ENCODE measurements at regions not wholly inside any gene's neighbourhood (a gene's known extent, or its start where the extent isn't known, plus 50 kb on each side); places are given as distances from the start of the nearest gene placed in this dataset.
"Not testable (repeated sequence)": the region's sequence is repeated elsewhere in the genome, so short reads cannot be mapped to it uniquely, and the experiment has no call there.

- H3K27me3 ChIP-seq; H3K36me3 ChIP-seq; H3K4me3 ChIP-seq (replicated peaks in 1 of 3); intact Hi-C loops (cut with DNase I); H3K4me1 ChIP-seq; H3K27ac ChIP-seq; DNase-seq; H3K9me3 ChIP-seq: not testable (repeated sequence)
- 57 to 70% methylated on average over 3 to 5 of the region's 8 CpGs for WGBS, 2 donors
These were observed 353.5 kb downstream of the BCL2L11 start for GRCh38 chr2:111474198-111474705.

- H3K36me3 ChIP-seq; H3K27ac ChIP-seq; DNase-seq; intact Hi-C loops (cut with DNase I); H3K27me3 ChIP-seq; H3K4me1 ChIP-seq; H3K9me3 ChIP-seq; H3K4me3 ChIP-seq (replicated peaks in 1 of 3): not testable (repeated sequence)
- 78 to 92% methylated on average over 3 of the region's 3 CpGs for WGBS, 2 donors
These were observed 357.6 kb downstream of the BCL2L11 start for GRCh38 chr2:111478335-111478734.

- 59 to 75% methylated on average over 10 to 14 of the region's 14 CpGs for WGBS, 2 donors
- H3K36me3 ChIP-seq; H3K4me1 ChIP-seq; H3K27ac ChIP-seq; H3K9me3 ChIP-seq; DNase-seq; H3K4me3 ChIP-seq (replicated peaks in 1 of 3); H3K27me3 ChIP-seq; intact Hi-C loops (cut with DNase I): not testable (repeated sequence)
These were observed 358.2 kb downstream of the BCL2L11 start for GRCh38 chr2:111478871-111479318.

- H3K4me1 ChIP-seq; H3K4me3 ChIP-seq (replicated peaks in 1 of 3); H3K9me3 ChIP-seq; DNase-seq; H3K27me3 ChIP-seq; intact Hi-C loops (cut with DNase I); H3K36me3 ChIP-seq; H3K27ac ChIP-seq: not testable (repeated sequence)
- 79 to 86% methylated on average over 9 to 10 of the region's 10 CpGs for WGBS, 2 donors
These were observed 359.4 kb downstream of the BCL2L11 start for GRCh38 chr2:111480016-111480625.

- WGBS, 2 donors: 80 to 85% methylated on average over 1 to 8 of the region's 8 CpGs
- H3K4me3 ChIP-seq (replicated peaks in 1 of 3); H3K27ac ChIP-seq; intact Hi-C loops (cut with DNase I); H3K4me1 ChIP-seq; DNase-seq; H3K27me3 ChIP-seq; H3K9me3 ChIP-seq; H3K36me3 ChIP-seq: not testable (repeated sequence)
These were observed 359.9 kb downstream of the BCL2L11 start for GRCh38 chr2:111480633-111481032.

- H3K4me1 ChIP-seq; H3K4me3 ChIP-seq (replicated peaks in 1 of 3); H3K27me3 ChIP-seq; intact Hi-C loops (cut with DNase I); DNase-seq; H3K27ac ChIP-seq; H3K9me3 ChIP-seq; H3K36me3 ChIP-seq: not testable (repeated sequence)
- 70% methylated on average over 3 to 11 of the region's 11 CpGs for WGBS, 2 donors
These were observed 360.5 kb downstream of the BCL2L11 start for GRCh38 chr2:111481219-111481618.

- peak in 2 of 6 experiments; percentile 10 to 14 for TF ChIP-seq CTCF (IDR thresholded peaks at IDR 0.05)
- H3K4me3 ChIP-seq (replicated peaks in 1 of 3); H3K36me3 ChIP-seq; H3K27me3 ChIP-seq; intact Hi-C loops (cut with DNase I); H3K4me1 ChIP-seq; H3K9me3 ChIP-seq: not testable (repeated sequence)
- 78 to 83% methylated on average over 5 of the region's 8 CpGs for WGBS, 2 donors
- DNase-seq: peak in 1 of 2 donors; percentile 80
- peak overlapping the region in 1 of 3 donors; percentile 49 for H3K27ac ChIP-seq
These were observed 362.4 kb downstream of the BCL2L11 start for GRCh38 chr2:111482987-111483679.

- 83 to 86% methylated on average over 3 of the region's 3 CpGs for WGBS, 2 donors
- intact Hi-C loops (cut with DNase I); H3K4me1 ChIP-seq: not testable (repeated sequence)
These were observed 363.4 kb downstream of the BCL2L11 start for GRCh38 chr2:111484097-111484496.

GRCh38 chr2:111485895-111486294, 365.2 kb downstream of the BCL2L11 start:
- WGBS, 2 donors: 100% methylated on average over 1 of the region's 1 CpG
- H3K27ac ChIP-seq; DNase-seq; H3K27me3 ChIP-seq; H3K4me3 ChIP-seq (replicated peaks in 1 of 3); H3K4me1 ChIP-seq; H3K36me3 ChIP-seq; intact Hi-C loops (cut with DNase I); H3K9me3 ChIP-seq: not testable (repeated sequence)

More at GRCh38 chr2:111484097-111484496, 363.4 kb downstream of the BCL2L11 start:
- not testable (repeated sequence) for DNase-seq; H3K36me3 ChIP-seq; H3K9me3 ChIP-seq; H3K4me3 ChIP-seq (replicated peaks in 1 of 3); H3K27me3 ChIP-seq; H3K27ac ChIP-seq

GRCh38 chr2:111488451-111488850, 367.7 kb downstream of the BCL2L11 start:
- H3K4me3 ChIP-seq (replicated peaks in 1 of 3); H3K27me3 ChIP-seq; DNase-seq; intact Hi-C loops (cut with DNase I); H3K36me3 ChIP-seq; H3K27ac ChIP-seq; H3K4me1 ChIP-seq; H3K9me3 ChIP-seq: not testable (repeated sequence)
- 98 to 99% methylated on average over 4 of the region's 4 CpGs for WGBS, 2 donors

- intact Hi-C loops (cut with DNase I); H3K9me3 ChIP-seq; DNase-seq; H3K4me3 ChIP-seq (replicated peaks in 1 of 3); H3K4me1 ChIP-seq; H3K27me3 ChIP-seq; H3K36me3 ChIP-seq: not testable (repeated sequence)
- peak overlapping the region in 1 of 3 donors; percentile 10 for H3K27ac ChIP-seq
- WGBS, 2 donors: no CpG with 5 or more reads among the region's 1 CpG
These were observed 368.7 kb downstream of the BCL2L11 start for GRCh38 chr2:111489460-111489859.

GRCh38 chr2:111491181-111491580, 370.5 kb downstream of the BCL2L11 start:
- H3K9me3 ChIP-seq; H3K4me3 ChIP-seq (replicated peaks in 1 of 3); DNase-seq; H3K4me1 ChIP-seq; H3K36me3 ChIP-seq; intact Hi-C loops (cut with DNase I); H3K27me3 ChIP-seq; H3K27ac ChIP-seq: not testable (repeated sequence)
- WGBS, 2 donors: no CpG with 5 or more reads among the region's 3 CpGs

Measured in thyroid gland (tissue), 4 donors.